KG1 (cell line): ENCODE measurements at regions not wholly inside any gene's neighbourhood (a gene's known extent, or its start where the extent isn't known, plus 50 kb on each side); places are given as distances from the start of the nearest gene placed in this dataset.
"Not testable (repeated sequence)": the region's sequence is repeated elsewhere in the genome, so short reads cannot be mapped to it uniquely, and the experiment has no call there.

Experiments
- DNase-seq: peaks from one replicate; lab custom pipeline; 2025; lab: John Stamatoyannopoulos, UW

DNA sequence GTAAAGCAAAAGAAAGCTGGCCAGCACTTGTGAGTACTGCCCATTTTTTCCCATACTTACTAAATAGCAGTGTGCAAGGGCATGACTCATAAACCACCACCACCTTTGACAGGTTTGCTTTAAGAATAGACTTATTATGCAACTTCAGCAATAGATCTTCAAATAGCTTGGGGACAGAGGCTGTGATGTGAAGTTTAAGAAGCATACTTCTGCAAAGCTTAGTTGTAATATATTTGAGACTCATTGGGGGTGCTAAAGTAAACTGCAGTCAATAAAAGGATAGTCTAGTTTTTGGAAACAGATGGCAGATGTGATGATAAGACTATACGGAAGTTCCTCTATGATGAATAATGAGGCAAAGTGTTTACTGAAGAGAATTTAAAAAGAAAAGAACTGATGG lies 210.0 kb downstream of the PLA2G4A start:
- no peak for DNase-seq

GRCh38 chr1:187041104-187041503 lies 212.4 kb downstream of the PLA2G4A start:
- no peak for DNase-seq

DNA sequence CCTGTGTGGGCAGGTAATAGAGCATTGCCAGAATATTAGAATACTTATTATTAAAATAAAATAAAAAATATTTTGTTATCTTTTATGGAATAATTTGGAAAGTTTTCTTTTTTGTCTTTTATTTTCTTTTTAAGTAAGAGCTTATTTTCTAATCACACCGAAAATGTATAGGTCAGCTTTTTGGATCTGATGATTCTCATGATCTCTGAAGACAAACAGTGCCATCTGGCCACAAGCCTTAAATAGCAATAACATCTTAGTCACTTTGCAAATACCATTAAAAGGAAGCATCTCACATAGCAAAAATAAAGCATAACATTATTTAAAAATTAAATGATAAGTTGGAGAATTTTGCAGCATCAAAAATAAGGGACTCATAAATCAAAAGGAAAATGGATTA lies 213.8 kb downstream of the PLA2G4A start:
- DNase-seq, result no peak

DNA sequence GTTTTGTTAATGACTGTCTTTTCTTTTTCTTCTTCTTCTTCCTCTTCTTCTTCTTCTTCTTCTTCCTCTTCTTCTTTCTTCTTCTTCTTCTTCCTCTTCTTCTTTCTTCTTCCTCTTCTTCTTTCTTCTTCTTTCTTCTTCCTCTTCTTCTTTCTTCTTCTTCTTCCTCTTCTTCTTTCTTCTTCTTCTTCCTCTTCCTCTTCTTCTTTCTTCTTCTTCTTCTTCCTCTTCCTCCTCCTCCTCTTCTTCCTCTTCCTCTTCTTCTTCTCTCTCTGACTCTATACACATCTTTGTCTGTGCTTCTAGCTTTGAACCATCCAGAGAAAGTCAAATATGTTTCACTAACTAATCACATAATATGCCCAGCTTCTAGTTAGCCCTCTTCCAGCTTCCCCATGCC lies 214.7 kb downstream of the PLA2G4A start:
- DNase-seq, result not testable (repeated sequence)

DNA sequence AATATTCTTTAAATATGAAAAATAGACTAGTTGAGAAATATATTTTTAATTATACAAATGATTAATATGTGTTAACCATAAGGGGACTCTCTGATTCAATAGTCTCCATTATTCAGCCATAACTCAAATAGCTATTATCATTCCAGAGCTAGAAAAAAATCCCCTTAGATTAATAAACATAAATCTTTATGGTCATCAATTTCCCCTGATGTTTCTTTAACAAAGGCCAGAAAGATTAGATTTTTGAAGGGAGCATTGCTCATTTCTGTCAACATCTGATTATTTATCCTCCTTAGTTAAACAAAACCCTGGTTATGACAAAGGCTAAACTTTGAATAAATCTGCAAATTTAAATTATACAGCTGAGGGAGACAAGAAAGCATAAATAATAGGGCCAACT lies 215.7 kb downstream of the PLA2G4A start:
- DNase-seq, result no peak

DNA sequence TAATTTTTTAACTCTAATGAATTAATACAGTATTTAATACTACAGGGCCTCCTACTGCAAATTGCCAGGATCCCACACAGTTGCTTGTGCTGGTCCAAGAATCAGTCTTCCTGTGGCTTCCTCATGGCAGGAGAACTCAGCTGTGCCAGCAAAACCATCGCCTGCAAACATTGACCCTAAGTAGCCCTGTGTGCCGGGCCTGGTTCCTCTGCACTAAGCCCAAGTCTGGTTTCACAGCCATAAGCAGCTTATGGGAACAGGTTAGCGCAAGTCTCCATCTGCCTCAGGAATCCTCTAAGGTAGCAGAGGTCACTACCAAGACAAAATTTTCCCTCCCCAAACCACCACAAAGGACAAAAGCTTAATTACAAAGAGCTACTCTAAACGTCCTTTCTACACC lies 216.6 kb downstream of the PLA2G4A start:
- no peak for DNase-seq

- no peak for DNase-seq
These were observed 217.5 kb downstream of the PLA2G4A start for GRCh38 chr1:187046293-187046692.

GRCh38 chr1:187047298-187047697 lies 218.5 kb downstream of the PLA2G4A start:
- DNase-seq, result no peak

DNA sequence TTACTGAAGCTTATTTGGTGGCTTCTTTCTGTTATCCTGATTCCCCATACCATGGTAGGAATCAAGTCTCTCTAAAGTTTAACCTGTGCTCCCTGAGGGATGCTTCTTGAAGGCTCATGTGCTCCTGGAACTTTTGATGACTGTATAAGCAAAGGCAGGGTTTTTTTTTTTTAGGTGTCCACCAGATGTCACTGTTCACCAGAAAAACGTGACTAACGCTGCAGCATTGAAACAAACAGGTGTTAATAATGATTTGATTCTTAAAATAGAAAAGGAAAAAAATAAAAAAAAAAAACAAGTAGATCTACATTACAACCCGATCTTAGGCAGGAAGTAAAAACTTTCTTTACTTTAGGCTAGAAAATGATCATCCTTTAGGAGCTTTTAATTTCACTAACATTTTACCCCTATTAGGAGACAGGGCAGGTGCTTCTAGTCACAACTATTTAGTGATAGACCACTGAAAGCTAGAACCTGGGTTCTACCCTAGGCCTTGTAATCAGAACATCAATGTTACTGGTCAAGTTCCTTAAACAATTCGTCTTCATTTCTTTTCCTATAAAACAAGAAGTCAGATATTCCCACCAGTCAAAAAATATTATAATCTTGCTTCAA lies 223.0 kb downstream of the PLA2G4A start:
- no peak for DNase-seq

DNA sequence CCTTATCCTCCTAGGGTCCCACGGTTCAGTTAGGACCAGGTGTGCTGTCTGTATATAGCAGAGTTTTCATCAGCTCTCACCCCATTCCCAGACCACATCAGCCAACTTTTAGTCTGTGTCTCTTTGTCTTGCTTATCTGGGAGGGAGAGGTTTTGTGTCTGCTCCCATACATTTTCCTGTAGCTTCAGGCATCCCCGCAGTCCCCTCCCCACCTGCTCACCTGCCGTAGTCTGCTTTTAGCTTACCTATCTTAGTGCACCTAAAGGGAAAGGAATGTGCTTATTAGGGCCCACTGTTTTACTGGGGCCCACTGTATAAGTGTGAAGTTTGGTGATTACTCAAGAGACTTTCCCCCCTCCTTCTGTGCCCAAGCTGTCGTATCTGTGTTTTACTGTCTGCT lies 225.1 kb downstream of the PLA2G4A start:
- DNase-seq, result no peak

DNA sequence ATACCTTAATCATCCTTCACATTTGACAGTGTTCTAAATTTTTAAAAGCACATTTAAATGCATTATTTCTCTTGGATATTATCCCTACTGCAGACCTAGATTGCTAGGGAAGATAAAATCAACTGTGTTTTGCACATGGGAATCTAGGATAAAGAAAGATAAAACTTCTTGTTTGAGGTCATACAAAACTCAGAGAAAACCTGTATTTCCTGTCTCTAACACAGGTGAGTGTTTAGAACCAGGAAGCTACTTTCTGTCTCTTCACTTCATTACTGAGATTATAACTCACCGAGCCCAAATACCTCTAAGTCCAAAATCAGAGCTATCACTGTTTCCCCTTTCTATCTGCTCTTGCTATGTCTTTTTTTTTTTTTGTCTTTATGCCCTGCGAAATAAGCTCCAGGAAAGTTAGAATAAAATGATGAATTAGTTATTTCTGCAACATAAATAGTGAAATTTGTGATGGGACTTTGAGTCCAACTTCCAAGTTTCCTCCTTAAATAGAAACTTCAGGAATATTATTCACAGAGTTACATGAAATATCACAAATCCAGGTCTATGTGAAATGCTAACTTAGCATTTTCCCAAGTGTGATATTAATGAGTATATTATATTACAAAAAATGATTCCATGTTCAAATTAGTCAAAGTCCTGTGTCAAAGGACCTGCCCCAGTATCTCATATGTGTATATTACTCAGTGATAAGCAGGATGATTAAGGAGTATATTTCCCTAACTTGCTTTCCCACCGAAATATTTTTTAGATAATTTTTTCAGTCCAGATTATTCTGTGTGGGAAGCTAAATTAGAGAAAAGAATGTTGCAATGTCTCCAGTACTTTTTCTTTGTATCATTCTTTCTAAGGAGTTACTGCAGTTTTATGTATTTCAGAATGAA lies 226.4 kb downstream of the PLA2G4A start:
- no peak for DNase-seq

DNA sequence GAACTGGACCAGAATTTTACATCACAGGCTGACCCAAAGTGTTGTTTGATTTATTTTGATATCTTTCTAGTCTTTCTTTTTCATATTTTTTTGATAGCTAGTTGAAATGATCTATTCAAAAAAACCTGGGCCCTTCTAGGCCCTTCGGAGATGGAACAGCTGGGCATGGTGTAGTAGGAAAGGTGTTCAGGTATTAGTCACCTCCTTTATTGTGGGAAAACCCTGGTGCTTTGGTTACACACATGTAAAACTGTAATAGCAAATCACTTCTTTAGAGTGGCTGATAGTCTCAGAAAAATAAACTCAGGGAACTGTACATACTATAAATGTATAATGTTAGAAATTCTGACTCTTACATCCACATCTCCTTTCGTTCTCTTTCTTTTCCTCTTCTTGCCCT lies 234.5 kb downstream of the PLA2G4A start:
- DNase-seq, result no peak

- DNase-seq, result no peak
These were observed 238.4 kb downstream of the PLA2G4A start for GRCh38 chr1:187067160-187067559.

GRCh38 chr1:187070076-187070475 lies 241.3 kb downstream of the PLA2G4A start:
- no peak for DNase-seq

DNA sequence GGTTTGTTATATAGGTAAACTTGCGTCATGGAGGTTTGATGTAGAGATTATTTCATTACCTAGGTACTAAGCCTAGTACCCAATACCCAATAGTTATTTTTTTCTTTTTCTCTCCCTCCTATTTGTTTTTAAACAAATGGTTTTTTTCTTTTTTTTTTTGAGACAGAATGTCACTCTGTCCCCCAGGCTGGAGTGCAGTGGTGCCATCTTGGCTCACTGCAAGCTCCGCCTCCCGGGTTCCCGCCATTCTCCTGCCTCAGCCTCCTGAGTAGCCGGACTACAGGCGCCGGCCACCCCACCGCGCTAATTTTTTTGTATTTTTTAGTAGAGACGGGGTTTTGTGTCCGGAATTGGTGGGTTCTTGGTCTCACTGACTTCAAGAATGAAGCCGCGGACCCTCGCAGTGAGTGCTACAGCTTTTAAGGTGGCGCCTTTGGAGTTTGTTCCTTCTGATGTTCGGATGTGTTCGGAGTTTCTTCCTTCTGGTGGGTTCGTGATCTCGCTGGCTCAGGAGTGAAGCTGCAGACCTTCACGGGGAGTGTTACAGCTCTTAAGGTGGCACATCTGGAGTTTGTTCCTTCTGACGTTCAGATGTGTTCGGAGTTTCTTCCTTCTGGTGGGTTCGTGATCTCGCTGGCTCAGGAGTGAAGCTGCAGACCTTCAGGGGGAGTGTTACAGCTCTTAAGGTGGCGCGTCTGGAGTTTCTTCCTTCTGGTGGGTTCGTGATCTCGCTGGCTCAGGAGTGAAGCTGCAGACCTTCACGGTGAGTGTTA lies 243.7 kb downstream of the PLA2G4A start:
- DNase-seq, result not testable (repeated sequence)

GRCh38 chr1:187073035-187073560 lies 244.3 kb downstream of the PLA2G4A start:
- not testable (repeated sequence) for DNase-seq

GRCh38 chr1:187073634-187074245 lies 245.0 kb downstream of the PLA2G4A start:
- DNase-seq, result not testable (repeated sequence)

- no peak for DNase-seq
These were observed 245.8 kb downstream of the PLA2G4A start for GRCh38 chr1:187074445-187075048.

- DNase-seq, result no peak
These were observed 248.2 kb downstream of the PLA2G4A start for GRCh38 chr1:187076922-187077321.

- DNase-seq, result no peak
These were observed 249.6 kb downstream of the PLA2G4A start for GRCh38 chr1:187078321-187078720.

DNA sequence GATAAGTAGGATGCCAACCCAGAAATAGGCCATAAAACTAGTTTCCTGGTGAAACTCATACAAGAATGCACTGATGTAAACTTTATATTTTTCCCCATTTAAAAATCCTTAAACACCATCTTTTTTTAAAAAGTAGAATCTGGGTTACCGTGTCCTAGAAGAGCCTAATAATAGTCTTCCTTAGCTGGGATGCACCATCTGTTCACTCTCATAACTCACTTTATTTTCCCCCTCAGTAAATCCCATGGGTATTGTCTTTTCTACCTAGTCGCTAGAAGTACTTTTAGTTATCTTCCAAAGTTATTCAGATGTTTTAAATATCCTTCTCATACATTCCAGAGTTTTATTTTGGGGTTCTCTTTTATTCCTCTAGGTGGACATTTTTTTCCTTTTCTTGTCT lies 250.2 kb downstream of the PLA2G4A start:
- no peak for DNase-seq

DNA sequence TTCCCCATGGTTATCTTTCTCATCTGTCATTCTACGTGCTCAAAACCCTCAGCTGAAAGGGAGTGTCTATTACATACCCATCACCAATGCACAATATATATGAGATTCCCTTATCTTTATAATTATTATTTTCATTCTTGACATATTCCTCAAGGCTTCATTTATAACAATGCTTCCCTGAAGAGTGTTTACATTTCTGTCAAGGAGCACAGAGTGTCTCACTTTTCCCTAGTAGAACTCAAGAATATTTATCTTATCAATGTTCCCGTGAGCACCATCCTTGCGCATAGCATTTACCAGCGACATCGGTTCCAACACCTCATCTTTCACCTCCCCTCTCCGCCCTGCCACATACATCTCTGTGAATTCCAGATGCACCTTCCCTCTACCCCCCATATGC lies 250.6 kb downstream of the PLA2G4A start:
- DNase-seq, result no peak
